Anterior cingulate cortex (tissue), 58 donors: ENCODE measurements at regions not wholly inside any gene's neighbourhood (a gene's known extent, or its start where the extent isn't known, plus 50 kb on each side); places are given as distances from the start of the nearest gene placed in this dataset.
"Not testable (repeated sequence)": the region's sequence is repeated elsewhere in the genome, so short reads cannot be mapped to it uniquely, and the experiment has no call there.

Source experiments
- DNase-seq, 58 donors: peaks; one replicate each; lab custom pipeline; 2025; lab: John Stamatoyannopoulos, UW

- DNase-seq: no peak
Measured at GRCh38 chr16:51875834-51876600, 670.9 kb downstream of the TOX3 start.

GRCh38 chr16:51872524-51872923, 674.4 kb downstream of the TOX3 start:
- no peak for DNase-seq

GRCh38 chr16:51870296-51870854, 676.6 kb downstream of the TOX3 start:
- no peak for DNase-seq

GRCh38 chr16:51869176-51869575, 677.8 kb downstream of the TOX3 start:
- no peak for DNase-seq

- DNase-seq: no peak
Measured at GRCh38 chr16:51868631-51869030, 678.3 kb downstream of the TOX3 start.

- no peak for DNase-seq
Measured at GRCh38 chr16:51867386-51868065, 679.4 kb downstream of the TOX3 start.

GRCh38 chr16:51864575-51864974, 682.4 kb downstream of the TOX3 start:
- DNase-seq: no peak

GRCh38 chr16:51854401-51854951, 692.5 kb downstream of the TOX3 start:
- DNase-seq: no peak

- DNase-seq: no peak
Measured at GRCh38 chr16:51853586-51853985, 693.4 kb downstream of the TOX3 start.

- no peak for DNase-seq
Measured at GRCh38 chr16:51852892-51853291, 694.1 kb downstream of the TOX3 start.

- no peak for DNase-seq
Measured at GRCh38 chr16:51851111-51851510, 695.8 kb downstream of the TOX3 start.

GRCh38 chr16:51849715-51850114, 697.2 kb downstream of the TOX3 start:
- no peak for DNase-seq

- no peak for DNase-seq
Measured at GRCh38 chr16:51845586-51846305, 694.7 kb upstream of the SALL1 start.

- no peak for DNase-seq
Measured at GRCh38 chr16:51839727-51840462, 688.8 kb upstream of the SALL1 start.

- no peak for DNase-seq
Measured at GRCh38 chr16:51834794-51835193, 683.7 kb upstream of the SALL1 start.

- no peak for DNase-seq
Measured at GRCh38 chr16:51834133-51834532, 683.1 kb upstream of the SALL1 start.

- no peak for DNase-seq
Measured at GRCh38 chr16:51831595-51832367, 680.7 kb upstream of the SALL1 start.

GRCh38 chr16:51831034-51831433, 680.0 kb upstream of the SALL1 start:
- not testable (repeated sequence) for DNase-seq

GRCh38 chr16:51825779-51826178, 674.7 kb upstream of the SALL1 start:
- no peak for DNase-seq
